SK-N-SH (cell line): ENCODE measurements at regions not wholly inside any gene's neighbourhood (a gene's known extent, or its start where the extent isn't known, plus 50 kb on each side); places are given as distances from the start of the nearest gene placed in this dataset.

Experiments
- CTCF ChIP-seq: fragments of 200-600 bp; sonication (generic); IDR thresholded peaks from 2 replicates; pipeline ENCODE4 v1.6.1; 2017; ENCODE audit warnings: antibody characterized with exemption, mild to moderate bottlenecking, moderate library complexity
- GABPA ChIP-seq: IDR thresholded peaks from 2 replicates; pipeline ENCODE4 v1.4.0; 2012; ENCODE audit warnings: low read depth, mild to moderate bottlenecking
- JUND ChIP-seq: IDR thresholded peaks from 2 replicates; pipeline ENCODE4 v1.4.0; 2012
- POLR2AphosphoS5 ChIP-seq: IDR thresholded peaks from 2 replicates; pipeline ENCODE4 v1.6.1; 2012; ENCODE audit warnings: low read depth, low read length
- RAD21 ChIP-seq: IDR thresholded peaks from 2 replicates; pipeline ENCODE4 v1.6.1; 2012; ENCODE audit warnings: mild to moderate bottlenecking, low read length
- SIN3A ChIP-seq: IDR thresholded peaks from 2 replicates; pipeline ENCODE4 v1.6.1; 2012; ENCODE audit warnings: low read depth, mild to moderate bottlenecking, low read length, moderate library complexity, borderline replicate concordance
- TAF1 ChIP-seq: IDR thresholded peaks from 2 replicates; pipeline ENCODE4 v1.6.1; 2012; ENCODE audit warnings: low read depth, mild to moderate bottlenecking, low read length, moderate library complexity, borderline replicate concordance
- YY1 ChIP-seq: IDR thresholded peaks from 2 replicates; pipeline ENCODE4 v1.4.0; 2012; ENCODE audit warnings: low read depth, mild to moderate bottlenecking
- TF ChIP-seq, protein P1 (sequence below): fragments of 150-350 bp; IDR thresholded peaks from 2 replicates; pipeline ENCODE4 v1.6.1; 2017; ENCODE audit warnings: antibody characterized with exemption, low read length, low read depth, borderline replicate concordance

GRCh38 chr11:10374386-10374785 is 69.5 kb downstream of the ADM start:
- TF ChIP-seq TAF1 (no peak), CTCF (no peak), GABPA (no peak), RAD21 (no peak), SIN3A (no peak), JUND (no peak), POLR2AphosphoS5 (no peak), YY1 (no peak)
- TF ChIP-seq, protein P1, sequence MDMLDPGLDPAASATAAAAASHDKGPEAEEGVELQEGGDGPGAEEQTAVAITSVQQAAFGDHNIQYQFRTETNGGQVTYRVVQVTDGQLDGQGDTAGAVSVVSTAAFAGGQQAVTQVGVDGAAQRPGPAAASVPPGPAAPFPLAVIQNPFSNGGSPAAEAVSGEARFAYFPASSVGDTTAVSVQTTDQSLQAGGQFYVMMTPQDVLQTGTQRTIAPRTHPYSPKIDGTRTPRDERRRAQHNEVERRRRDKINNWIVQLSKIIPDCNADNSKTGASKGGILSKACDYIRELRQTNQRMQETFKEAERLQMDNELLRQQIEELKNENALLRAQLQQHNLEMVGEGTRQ, result no peak
